HG03460 (cell line): ENCODE measurements at regions not wholly inside any gene's neighbourhood (a gene's known extent, or its start where the extent isn't known, plus 50 kb on each side); places are given as distances from the start of the nearest gene placed in this dataset.

ENCODE experiments used
- ATAC-seq: cut with Tn5 transposase; IDR thresholded peaks from one replicate; pipeline ENCODE4 v1.9.1; 2021; ENCODE audit not compliant: unreplicated experiment

DNA sequence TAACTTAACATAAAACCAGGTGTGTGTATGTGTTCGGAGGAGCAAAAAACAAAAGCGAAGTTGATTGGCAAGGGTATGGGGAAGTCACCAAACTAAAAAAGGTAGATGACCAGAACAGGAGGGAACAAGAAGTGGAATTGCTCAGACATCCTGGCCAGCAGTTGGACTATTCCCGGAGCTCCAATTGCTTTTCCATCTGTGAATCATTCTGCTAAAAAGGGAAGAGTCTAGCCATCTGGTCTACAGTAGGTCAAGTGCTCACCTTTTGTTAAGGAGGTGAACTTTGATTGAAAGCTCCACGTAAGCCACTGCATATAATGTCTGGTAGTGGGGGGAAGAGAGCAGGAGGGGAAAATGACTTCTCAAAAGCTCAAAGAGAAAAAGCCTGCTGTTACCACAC lies 50.0 kb upstream of the BET1 start:
- no peak for ATAC-seq

DNA sequence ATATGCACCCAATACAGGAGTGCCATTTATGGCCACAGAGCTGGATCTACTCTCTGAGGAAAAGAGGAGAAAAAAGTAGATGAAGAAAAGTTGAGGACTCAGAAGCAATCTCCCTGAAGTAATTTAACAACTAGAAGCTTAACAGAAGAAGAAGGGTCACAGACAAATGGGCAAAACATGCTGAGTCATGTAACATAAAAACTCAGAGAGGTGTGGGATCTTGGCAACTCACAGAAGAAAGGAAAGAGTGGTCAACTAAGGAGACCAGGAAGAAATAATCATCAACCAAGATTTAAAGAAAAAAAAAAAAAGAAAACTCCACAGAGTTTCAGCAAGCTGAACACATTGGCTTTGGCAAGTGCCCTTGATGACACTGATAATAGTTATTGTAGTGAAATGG lies 51.8 kb upstream of the BET1 start:
- no peak for ATAC-seq

DNA sequence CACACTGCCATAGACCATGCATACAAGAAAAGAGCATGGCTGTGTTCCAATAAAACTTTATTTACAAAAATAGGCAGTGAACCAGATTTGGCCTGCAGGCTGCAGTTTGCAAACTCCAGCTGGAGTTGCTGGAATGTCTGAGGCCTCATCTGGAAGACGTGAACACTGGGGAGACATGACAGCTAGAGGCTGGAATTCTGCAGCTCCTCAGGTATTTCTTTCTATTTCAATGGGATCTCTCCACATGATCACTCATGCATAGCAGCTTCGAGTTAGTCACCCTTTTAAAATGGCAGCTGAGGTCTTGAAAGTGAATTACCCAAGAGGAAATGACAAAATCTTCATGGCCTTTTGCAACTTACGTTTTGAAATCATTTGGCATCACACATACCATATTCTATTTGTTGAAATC lies 52.6 kb upstream of the BET1 start:
- no peak for ATAC-seq

DNA sequence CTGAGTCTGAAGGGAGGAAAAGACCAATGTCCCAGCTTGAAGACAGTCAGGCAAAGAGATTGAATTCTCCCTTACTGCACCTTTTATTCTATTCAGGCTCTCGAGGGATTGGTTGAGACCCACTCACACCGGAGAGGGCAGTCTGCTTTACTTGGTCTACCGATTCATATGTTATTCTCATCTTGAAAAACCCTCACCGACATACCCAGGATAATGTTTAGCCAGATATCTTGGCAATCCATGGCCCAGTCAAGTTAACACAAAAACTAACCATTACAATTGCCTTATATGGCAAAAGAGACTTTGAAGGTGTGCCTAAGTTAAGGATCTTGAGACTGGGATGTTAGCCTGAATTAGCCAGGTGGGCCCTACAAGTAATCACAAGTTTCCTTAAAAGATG lies 53.8 kb upstream of the BET1 start:
- ATAC-seq = no peak

DNA sequence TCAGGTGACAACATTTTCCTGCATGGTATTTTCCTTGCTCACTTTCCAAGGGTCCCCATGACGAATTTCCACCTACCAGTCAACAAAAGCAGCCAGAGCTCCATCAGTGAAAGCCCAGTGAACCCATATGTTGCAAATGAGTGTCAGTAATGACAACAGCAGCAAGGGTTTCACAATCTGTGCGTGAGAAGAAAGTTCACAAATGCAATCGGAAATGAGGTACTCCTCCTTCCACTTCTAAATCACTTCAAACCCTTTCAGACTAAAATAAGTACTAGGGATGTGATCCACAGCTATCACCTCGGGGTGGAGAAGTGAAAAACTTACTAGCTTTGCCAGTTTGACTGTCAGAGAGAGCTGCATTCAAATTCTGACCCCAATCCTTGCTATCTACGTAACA lies 55.6 kb upstream of the BET1 start:
- peak; percentile 60 for ATAC-seq

DNA sequence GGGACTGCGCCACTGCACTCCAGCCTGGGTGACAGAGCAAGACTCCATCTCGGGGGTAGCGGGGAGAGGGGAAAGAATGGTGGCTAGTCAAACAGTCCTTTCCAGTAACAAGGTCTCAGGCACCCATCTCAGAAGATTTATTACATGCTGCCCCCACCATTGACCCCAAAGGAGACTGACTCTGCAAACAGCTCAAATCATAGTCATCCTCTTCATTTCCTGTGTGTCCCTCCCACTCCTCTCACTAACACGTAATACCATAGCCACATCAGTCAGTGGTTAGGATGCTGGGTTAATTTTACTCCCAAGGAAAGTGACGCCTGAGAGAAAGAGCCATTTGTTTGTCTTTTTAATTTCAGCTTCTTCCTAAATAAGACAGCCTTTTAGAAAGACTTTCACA lies 56.6 kb upstream of the BET1 start:
- ATAC-seq = peak; percentile 36

DNA sequence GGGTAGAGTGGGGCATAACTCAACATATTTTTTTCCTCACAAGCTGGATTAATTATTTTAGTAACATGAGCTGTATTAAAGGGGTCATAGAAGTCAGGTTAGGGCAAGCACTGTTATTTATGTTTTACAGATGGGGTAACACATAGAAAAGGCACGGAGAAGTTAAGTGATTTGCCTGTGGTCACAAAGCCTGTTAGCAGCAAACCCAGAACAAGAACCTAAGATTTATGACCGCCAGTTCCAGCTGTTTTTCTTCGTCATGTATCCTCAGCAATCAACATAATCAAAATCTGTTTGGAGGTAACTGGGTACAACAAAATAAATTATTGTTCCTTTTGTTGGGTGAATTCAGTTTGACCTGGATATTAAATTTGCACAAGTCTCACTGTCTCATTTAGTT lies 57.2 kb upstream of the BET1 start:
- ATAC-seq = no peak

DNA sequence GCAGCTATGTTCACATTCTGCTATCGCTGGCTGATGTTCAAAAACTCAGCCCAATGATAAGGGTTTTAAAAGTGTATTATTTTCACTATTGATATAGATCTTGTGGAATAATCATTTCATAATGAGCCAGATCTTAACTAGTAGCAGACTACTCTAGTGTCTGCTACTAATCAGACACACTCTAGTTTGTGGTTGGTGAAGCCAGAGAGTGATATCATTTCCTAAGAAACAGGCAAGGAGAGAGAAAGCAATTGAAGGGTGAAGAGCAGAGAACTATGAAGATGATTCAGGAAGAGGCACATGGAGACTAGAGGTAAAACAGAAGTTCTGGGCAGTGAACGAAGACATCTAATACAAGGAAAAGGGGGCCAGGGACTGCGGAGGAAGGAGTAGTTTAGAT lies 58.2 kb upstream of the BET1 start:
- ATAC-seq = no peak

DNA sequence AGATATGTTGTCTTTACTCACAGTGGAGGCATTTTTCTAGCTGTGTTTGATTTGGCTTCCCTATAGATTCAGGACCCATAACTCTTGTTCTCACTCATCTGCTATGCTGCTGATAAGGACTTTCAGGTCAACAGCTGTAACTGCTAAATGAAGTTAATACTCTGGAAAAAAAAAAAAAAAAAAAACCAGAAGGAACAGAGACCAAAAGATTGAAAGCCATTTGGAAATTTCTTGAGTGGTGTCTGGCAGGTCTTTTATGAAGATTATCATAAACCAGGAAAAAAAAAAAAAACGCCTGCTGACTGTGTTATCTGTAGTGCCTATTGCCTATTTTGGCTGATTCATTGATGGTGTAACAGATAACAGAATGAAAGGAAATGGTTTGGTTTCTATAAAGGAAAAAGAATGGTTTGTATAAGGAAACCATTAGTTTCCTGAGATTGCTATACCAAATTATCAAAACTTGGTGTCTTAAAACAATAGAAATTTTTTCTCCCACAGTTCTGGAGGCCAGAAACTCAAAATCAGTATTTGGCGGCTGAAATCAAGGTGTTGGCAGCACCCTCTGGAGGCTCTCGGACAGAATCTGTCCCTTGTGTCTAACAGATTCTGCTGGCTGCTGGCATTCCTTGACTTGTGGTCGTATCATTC lies 60.5 kb upstream of the BET1 start:
- no peak for ATAC-seq

DNA sequence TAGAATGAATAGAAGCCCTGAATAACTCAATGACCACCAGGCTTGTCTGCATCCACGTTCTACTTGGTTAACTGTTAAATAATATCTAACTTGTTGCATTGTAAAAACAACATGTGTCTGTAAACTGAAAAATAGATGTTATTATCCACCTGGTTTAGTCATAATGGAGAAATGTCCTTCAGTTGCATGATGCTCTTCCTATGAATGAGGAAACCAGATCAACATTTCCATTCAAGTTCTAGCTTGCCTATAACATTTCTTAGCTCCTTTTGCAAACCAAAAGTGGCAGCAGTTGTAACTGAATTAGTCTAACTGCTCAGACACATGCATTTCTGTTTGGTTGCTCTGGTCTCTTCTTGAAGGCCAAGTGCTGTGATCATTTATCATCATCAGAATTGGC lies 62.9 kb upstream of the BET1 start:
- no peak for ATAC-seq

DNA sequence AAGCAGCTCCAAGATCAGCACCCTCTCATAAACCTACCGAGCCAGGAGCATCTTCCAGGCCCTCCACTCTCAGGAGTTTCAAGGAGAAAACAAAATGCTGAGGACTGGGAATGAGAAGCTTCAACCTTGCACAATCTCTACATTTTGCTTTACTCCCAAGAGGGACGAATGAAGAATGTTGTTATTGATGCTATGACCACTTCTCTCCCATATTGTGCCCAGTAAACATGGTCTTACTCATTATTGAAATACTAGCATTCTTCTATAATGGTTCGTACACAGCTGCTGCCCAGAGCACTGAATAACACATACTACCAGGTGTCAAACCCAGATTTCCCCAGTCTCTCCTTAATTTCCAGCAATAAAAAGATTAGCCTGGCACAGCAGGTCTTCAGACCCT lies 63.4 kb upstream of the BET1 start:
- ATAC-seq = no peak

DNA sequence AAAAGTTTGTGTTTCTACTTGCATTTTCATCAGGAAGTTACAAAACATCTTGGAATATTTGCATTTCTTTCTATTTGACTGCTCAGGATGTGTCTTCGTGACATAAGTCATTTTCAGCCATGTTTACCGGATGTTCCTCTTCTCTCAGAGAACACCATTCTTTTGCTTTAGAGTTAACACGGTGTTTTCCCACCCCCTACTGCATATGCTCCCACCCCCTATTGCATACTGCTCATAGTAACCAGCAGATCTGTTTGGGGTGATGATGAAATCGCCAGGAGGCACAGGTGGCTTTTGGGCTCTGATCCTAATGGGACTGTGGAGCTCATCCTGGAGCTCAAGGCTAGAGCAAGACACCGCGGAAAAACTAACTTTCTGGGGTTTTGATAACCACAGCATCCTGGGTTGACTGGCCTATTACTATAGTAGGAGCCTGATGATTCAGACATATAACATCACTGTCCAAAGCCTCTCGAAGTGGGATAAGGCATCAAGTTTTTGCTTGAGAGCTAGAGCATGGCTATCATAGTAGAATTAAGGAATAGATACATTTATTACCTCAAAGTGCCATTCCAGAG lies 65.1 kb upstream of the BET1 start:
- peak; percentile 60 for ATAC-seq

DNA sequence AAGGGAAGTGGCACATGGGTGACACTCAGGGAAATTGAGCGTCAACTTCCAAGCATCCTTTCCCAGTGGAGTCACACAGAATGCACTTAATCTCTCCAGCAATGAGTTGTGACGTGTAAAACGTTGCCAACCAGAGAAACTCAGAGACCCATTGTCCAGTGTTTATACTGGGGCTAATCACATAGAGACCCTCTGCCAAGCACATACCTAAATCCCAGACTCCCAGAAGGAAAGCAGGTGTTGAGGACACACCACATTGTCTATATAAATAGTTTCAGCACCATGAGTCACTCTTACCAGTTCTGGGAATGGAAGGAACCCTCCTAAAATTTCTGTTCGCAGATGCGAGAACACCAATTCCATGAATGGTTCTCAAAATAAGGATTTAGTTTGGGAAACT lies 76.4 kb upstream of the BET1 start:
- no peak for ATAC-seq

DNA sequence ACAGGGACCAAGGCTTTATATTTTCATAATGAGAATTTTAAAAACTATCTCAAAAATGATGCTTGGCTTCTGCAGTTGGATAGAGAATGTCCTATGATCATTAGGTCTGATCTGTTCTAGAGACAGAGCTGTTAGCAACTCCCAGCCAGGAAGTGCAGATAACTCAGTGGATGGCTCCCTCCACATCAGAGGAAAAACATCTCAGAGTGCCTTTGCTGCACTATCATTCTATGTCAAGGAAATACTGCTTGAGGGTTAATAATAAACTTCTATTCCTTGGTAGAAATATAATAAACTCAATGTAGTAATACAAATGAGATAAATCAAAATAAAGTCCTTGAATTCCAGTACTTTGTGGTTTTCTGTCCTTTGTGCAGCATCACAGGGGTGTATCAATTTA lies 78.0 kb upstream of the BET1 start:
- no peak for ATAC-seq

DNA sequence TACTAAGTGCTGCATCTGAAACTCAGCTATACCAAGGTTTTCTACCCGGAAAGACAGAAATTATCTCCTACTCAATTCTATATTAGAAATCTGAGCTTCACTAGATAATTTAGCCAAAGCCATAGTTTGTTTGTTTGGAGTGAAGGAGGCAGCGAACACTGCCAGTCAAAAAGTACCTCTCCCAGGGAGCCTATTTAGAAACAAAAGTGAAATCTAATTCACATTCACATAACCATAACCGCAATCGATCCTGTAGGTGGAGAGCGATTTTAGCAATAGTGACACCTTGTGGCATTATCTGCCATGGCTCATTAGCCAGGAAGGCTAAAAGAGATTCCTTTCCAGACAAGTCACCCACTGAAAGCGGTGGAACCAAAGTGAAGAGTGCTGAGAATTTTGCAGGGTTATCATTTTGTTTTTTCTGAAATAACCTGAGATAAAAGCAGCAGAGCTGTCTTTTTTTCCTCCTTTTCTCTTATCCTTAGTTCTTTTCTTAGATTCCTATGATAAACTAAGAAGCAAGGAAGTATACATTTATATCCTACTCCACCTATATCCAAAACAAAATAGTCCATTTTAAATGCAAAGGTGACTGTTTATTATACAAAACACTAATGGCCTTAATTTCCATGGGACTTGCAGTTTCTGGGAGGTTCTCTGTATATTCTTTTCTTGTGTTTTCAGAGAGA lies 83.7 kb upstream of the BET1 start:
- peak; percentile 98 for ATAC-seq

DNA sequence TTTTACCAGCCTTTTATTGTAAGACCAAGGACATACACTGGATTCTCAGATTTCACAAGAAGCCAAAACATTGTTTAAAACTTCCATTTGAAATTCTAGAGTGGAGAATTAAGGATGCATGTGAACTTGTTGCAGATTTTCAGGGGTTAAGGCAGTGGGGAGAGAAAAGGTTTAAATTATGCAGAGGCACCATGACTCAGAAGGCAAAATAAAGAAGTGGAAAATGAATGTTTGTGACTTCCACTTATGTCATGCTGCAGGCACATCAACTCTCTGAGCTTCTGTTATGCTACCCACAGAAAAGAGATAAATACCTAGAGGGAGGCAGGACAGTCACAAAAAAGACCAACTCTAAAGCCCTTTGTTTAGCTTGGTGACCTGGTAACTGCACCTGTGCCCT lies 84.4 kb upstream of the BET1 start:
- no peak for ATAC-seq

DNA sequence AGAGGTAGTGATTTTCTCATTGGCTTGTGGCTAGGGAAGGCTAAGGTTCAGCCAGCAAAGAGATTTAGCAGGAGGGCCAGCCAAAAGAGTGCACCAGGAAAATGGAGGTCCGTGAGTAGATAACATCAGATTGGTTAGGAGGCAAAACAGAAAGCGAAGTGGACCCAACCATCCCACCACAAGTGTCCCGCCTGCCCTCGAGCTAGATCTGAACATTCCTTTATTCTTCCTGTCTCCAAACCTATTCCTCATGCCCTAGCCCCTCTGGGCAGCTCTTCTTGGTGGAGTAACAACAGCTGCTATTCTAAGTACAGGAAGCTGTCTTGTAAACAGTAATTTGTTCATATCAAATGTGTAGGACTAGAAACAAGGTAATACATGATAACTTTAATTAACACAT lies 85.7 kb upstream of the BET1 start:
- no peak for ATAC-seq

DNA sequence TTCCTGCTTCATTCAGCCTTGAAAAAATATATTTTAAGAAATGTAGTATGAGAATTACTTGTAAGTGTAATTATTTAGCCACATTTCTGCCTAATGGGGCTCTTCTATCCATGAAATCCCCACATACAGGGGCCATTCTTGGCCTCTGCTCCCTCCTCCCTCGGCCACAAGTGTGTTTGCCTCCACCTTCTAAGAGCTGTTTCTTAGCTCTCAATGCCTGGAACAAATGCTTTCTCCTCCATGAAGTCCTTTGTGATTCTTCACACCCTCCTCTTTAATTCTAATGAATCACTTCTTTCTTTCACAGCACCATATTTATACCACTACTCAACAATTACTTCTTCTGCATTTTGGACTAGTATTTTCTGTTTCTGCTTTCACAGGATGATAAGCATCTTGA lies 88.8 kb upstream of the BET1 start:
- ATAC-seq = no peak

DNA sequence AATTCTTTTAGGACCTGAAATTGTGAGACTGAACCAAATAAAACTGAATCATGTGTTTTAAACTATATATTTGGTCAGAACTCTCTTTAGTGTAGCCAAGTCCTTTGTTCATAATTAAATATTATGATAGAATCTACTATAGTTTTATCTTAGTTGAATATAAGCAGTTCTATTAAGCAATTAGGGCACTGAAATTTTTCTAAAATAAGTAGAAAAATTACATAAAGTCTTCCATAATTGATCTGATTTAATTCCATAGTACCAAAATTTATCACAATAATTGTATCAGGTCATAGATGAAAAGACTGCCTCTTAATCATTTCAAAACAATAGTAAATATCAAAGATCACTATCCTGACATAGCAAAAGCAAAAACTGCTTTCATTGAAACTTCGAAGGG lies 90.1 kb upstream of the BET1 start:
- ATAC-seq = no peak

DNA sequence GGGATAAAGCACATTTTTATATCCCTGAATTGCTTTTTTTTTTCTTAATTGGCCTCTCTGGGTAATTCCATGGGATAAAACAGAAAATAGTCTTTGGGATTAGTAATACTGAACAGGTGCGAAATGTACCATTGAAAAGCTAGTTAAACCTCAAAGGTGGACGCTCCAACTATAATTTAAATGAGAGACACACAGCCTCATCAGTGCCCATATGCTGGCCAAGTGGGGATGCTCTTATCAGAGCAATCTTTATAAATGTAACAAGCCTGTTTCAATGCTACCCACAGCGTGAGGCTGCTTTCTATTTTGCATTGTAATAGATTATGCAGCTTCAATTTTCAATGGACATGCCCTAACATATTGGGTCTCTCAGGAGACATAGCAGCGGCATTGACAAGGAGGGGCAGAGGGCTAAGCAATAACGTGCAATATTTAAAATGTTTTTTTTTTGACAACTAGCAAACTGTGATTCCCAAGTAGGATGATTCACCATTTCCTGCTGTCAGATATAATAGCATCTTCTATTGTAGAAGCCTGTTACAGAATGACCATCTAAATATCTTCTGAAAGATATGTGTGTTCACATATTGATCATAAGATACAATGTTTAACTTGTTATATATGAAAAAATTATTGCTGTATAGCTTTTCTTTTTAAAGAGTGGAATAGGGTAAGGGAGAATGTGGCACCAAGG lies 91.3 kb upstream of the BET1 start:
- no peak for ATAC-seq

DNA sequence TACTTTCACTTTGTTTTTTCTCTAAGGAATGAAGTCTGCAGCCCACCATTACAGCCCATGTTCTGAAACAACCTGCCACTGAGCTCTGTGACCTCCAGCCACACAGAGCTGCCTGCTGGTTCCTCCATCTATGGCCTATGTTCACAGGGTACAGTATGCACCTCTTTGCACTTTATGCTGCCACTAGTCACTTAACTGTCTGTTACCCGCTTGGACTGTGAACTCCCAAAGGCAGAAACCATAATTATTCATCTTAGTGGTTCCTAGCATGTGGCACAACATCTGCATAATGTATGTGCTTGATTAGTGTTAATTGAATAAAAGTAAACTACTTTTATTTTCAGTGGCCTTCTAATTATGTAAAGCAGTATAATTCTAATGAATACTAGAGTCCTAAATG lies 95.5 kb upstream of the BET1 start:
- ATAC-seq = no peak

DNA sequence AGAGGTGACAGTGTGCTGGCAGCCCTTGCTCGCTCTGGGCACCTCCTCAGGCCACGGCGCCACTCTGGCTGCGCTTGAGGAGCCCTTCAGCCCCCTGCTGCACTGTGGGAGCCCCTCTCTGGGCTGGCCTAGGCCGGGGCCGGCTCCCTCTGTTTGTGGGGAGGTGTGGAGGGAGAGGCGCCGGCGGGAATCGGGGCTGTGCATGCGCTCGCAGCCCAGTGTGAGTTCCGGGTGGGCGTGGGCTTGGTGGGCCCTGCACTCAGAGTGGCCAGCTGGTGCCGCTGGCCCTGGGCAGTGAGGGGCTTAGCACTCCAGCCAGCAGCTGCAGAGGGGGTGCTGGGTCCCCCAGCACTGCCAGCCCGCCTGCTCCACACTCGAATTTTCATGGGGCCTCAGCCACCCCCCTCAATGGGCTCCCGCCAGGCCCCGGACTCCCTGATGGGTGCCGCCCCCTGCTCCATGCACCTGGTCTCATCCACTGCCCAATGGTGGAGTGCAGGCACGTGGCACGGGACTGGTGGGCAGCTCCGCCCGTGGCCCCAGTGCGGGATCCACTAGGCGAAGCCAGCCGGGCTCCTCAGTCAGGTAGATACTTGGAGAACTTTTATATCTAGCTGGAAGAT lies 96.7 kb upstream of the BET1 start:
- no peak for ATAC-seq
